ENCODE measurements at regions not wholly inside any gene's neighbourhood (a gene's known extent, or its start where the extent isn't known, plus 50 kb on each side); places are given as distances from the start of the nearest gene placed in this dataset.
"Not testable (repeated sequence)": the region's sequence is repeated elsewhere in the genome, so short reads cannot be mapped to it uniquely, and the experiment has no call there.

DNA sequence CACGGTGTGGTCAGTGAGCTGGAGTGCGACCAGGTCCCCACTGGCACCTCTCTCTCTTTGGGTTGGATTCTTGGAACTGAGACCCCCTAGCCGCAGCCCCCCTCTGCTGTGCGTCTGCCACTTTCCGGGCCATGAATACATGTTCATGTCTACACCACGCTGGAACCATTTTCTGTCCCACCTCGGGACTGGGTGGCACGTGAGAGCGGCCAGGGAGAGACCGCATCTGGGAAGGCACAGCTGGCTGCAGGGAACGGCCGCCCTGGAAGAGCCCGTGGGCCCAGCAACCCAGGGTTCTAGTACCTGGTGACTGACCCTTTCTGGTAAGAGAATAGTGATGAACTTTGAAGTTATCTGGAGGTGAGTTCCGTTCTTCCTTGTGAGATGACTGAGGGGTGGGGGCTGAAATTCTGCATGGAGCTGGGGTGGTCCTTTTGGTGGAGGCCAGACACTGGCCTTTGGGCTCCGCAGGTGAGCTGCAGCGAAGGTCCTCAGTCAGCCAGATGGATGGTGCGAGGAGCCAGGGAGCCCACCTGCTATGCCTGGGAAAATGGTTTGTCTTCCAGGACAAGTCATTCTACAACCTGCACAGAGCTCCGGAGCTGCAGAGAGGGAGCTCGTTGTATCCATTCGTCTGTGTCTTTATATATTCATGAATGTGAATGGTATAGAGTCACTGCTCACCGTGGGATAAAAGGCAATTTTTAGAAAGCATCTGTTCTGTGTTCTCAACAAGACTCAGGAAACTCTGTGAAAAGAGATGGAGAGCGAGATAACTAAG lies 223.5 kb downstream of the NDUFA10 start:
- TF ChIP-seq ZFX (IDR thresholded peaks at IDR 0.05; ENCODE audit: borderline replicate concordance) = no peak
- TF ChIP-seq, protein P1, sequence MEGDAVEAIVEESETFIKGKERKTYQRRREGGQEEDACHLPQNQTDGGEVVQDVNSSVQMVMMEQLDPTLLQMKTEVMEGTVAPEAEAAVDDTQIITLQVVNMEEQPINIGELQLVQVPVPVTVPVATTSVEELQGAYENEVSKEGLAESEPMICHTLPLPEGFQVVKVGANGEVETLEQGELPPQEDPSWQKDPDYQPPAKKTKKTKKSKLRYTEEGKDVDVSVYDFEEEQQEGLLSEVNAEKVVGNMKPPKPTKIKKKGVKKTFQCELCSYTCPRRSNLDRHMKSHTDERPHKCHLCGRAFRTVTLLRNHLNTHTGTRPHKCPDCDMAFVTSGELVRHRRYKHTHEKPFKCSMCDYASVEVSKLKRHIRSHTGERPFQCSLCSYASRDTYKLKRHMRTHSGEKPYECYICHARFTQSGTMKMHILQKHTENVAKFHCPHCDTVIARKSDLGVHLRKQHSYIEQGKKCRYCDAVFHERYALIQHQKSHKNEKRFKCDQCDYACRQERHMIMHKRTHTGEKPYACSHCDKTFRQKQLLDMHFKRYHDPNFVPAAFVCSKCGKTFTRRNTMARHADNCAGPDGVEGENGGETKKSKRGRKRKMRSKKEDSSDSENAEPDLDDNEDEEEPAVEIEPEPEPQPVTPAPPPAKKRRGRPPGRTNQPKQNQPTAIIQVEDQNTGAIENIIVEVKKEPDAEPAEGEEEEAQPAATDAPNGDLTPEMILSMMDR (IDR thresholded peaks at IDR 0.05) = no peak
- H3K27ac ChIP-seq = no peak overlapping the region

DNA sequence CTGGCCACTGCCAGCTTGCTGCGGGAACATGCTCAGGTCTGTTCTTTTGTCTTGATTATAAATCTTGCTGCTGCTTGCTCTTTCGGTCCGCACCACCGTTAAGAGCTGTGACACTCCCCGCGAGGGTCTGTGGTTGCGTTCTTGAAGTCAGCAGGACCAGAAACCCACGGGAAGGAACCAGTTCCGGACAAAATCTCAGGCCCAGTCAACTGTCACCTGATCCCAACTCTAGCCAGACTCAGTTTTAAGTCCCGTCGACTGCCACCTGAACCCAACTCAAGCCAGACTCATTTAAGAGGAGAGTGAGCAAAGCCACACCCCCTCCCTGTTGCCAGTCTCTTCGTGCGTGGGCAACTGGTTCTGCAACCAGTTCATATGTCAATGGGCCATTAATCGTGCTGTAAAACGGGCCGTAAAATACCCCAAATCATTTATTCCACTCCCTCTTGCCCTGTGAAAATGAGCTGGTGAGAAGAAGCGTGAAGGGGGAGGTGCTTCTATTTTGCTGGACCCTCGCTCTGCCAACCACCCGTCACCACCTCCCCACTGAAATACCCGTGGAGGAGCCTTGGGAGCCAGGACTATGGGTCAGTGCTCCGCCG lies 224.3 kb downstream of the NDUFA10 start:
- no peak overlapping the region for H3K27ac ChIP-seq
- TF ChIP-seq, protein P1 (IDR thresholded peaks at IDR 0.05) = no peak
- TF ChIP-seq ZFX (IDR thresholded peaks at IDR 0.05; ENCODE audit: borderline replicate concordance) = no peak

DNA sequence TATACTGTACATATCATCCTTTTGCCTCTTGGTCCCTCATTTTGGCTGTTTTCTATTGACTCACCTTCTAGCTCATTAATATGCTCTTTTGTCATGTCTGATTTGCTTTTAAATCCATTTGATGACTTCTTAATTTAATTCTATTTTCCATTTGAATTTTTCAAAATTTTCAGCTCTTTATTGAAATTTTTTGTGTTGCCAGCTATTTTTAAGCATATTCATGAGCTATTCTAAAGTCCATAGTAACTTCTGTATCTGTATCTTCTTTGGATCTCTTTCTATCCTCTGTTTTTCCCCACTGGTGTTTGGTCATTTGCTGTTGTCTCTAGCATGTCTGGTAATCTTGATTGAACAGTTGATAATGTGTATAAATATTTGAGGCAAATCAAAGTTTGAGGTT lies 227.8 kb downstream of the NDUFA10 start:
- no peak overlapping the region for H3K27ac ChIP-seq
- TF ChIP-seq ZFX (IDR thresholded peaks at IDR 0.05; ENCODE audit: borderline replicate concordance) = no peak
- TF ChIP-seq, protein P1 (IDR thresholded peaks at IDR 0.05) = no peak

DNA sequence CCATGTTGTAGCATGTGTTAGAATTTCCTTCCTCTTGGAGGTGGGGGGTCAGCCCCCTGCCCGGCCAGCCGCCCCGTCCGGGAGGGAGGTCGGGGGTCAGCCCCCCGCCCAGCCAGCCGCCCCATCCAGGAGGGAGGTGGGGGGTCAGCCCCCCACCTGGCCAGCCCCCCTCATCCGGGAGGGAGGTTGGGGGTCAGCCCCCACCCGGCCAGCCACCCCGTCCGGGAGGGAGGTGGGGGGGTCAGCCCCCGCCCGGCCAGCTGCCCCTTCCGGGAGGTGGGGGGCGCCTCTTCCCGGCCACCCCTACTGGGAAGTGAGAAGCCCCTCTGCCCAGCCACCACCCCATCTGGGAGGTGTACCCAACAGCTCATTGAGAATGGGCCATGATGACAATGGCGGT lies 229.4 kb downstream of the NDUFA10 start:
- H3K27ac ChIP-seq = not testable (repeated sequence)

DNA sequence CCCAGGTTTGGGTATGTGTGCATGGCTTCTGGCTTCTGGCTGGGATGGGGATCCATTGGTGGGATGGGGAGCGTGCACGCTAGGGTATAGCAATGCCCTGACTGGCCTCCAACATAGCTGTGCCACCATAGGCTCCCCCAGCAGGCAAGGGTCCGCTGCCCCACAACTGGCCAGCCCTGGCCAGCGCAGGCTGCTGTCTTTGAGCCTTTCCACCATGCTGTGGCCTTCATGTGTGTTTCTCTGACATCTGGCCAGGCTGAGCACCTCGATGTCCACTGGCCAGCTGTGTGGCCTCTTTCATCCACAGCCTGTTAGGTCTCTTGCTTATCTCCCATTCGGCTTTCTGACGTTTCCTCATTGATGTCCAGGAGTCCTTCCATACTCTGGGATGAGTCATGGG lies 231.3 kb downstream of the NDUFA10 start:
- H3K27ac ChIP-seq = no peak overlapping the region
- TF ChIP-seq, protein P1 (IDR thresholded peaks at IDR 0.05) = no peak
- no peak for TF ChIP-seq ZFX (IDR thresholded peaks at IDR 0.05; ENCODE audit: borderline replicate concordance)

DNA sequence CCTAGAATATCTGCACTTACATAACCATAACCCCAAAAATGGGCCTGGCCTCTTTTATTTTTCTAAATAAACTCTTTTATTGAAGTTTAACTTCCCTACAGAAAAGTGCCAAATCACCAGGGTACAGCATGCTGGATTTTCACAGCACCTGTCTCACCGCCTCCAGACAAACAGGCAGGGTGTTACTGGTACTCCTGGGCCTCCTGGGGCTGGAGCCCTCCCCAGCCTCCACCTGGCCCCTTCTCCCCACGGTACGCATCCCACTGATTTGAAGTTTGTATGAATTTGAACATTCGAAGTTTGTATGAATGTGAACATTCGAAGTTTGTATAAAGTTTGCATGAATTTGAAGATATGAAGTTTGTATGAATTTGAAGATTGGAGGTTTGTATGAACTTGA lies 232.1 kb downstream of the NDUFA10 start:
- no peak for TF ChIP-seq ZFX (IDR thresholded peaks at IDR 0.05; ENCODE audit: borderline replicate concordance)
- TF ChIP-seq, protein P1 (IDR thresholded peaks at IDR 0.05) = no peak
- H3K27ac ChIP-seq = no peak overlapping the region

DNA sequence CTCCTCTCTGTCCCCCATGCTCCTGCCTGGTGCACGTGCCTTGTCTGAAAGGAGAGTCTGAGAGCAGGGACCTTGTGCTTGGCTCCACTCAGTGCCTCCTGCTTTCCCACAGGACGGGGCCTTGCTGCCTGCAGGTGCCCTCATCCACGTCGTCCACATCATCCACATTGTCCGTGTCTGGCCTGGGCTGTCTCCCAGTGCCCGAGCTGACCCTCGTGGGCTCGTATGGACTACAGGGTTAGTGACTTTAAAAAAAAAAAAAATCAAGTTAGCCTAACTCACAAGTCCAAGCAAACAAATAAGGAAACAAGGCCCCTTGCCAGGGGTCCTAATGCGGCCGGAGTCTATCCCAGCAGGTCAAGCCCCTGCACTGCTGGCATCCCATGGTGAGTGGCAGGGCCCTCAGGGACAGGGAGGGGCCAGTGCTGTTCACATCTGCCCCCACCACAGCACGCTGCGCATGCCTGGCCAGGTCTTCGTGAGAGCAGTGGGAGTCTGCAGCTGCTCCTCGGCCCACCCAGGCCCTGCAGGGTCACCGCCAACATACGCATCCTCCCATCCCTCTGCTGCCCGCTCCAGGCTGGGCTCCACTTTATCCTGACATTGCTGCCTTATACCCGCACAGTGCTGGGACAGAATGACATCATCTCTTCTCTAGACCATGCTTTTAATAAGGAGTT lies 232.6 kb downstream of the NDUFA10 start:
- no peak overlapping the region for H3K27ac ChIP-seq
- TF ChIP-seq ZFX (IDR thresholded peaks at IDR 0.05; ENCODE audit: borderline replicate concordance) = no peak
- TF ChIP-seq, protein P1 (IDR thresholded peaks at IDR 0.05) = no peak

All from 22Rv1 (cell line).